GM23338 (cell line): ENCODE measurements at regions not wholly inside any gene's neighbourhood (a gene's known extent, or its start where the extent isn't known, plus 50 kb on each side); places are given as distances from the start of the nearest gene placed in this dataset.

Experiments
- CREB1 ChIP-seq: fragments of 250-450 bp; sonication (Bioruptor Pico); IDR thresholded peaks from 2 replicates; pipeline ENCODE4 v1.5.0; 2020; ENCODE audit warnings: low read depth, mild to moderate bottlenecking, moderate library complexity
- EZH2 ChIP-seq: fragments of 200-600 bp; sonication (generic); IDR thresholded peaks from one replicate; pipeline ENCODE4 v1.8.0; 2017; ENCODE audit warnings: antibody characterized with exemption, mild to moderate bottlenecking, low read depth; ENCODE audit not compliant: unreplicated experiment
- EZH2phosphoT487 ChIP-seq: fragments of 200-600 bp; sonication (generic); IDR thresholded peaks from one replicate; pipeline ENCODE4 v1.8.1; 2018; ENCODE audit warnings: antibody characterized with exemption; ENCODE audit not compliant: unreplicated experiment
- JUNB ChIP-seq: IDR thresholded peaks from one replicate; pipeline ENCODE4 v1.6.1; 2016; ENCODE audit warnings: antibody characterized with exemption; ENCODE audit not compliant: unreplicated experiment
- NANOG ChIP-seq: IDR thresholded peaks from 2 replicates; pipeline ENCODE4 v1.6.1; 2016; ENCODE audit warnings: antibody characterized with exemption, borderline replicate concordance
- POLR2AphosphoS5 ChIP-seq: IDR thresholded peaks from 2 replicates; pipeline ENCODE4 v1.6.1; 2016; ENCODE audit warnings: antibody characterized with exemption, low read depth
- STAT1 ChIP-seq: IDR thresholded peaks from one replicate; pipeline ENCODE4 v1.6.1; 2016; ENCODE audit warnings: antibody characterized with exemption; ENCODE audit not compliant: unreplicated experiment
- ZNF114 ChIP-seq: fragments of 250-450 bp; sonication (Bioruptor Pico); IDR thresholded peaks from 2 replicates; pipeline ENCODE4 v1.5.0; 2020; ENCODE audit warnings: mild to moderate bottlenecking, moderate library complexity
- ZNF331 ChIP-seq: fragments of 250-450 bp; sonication (Bioruptor Pico); IDR thresholded peaks from 2 replicates; pipeline ENCODE4 v1.5.0; 2020; ENCODE audit warnings: low read depth, mild to moderate bottlenecking, moderate library complexity
- TF ChIP-seq, protein P1 (sequence below), 2 experiments: fragments of 200-600 bp in 1 of 2; sonication (generic) in 1 of 2; conservative IDR thresholded peaks; 2 replicates each; pipeline versions ENCODE4 v1.5.1 to v1.6.1; 2016 to 2017; ENCODE audit warnings: antibody characterized with exemption in 2 of 2, low read depth in 2 of 2, mild to moderate bottlenecking in 2 of 2, moderate library complexity in 1 of 2
- TF ChIP-seq, protein P2 (sequence below): IDR thresholded peaks from one replicate; pipeline ENCODE4 v1.6.1; 2018; ENCODE audit warnings: antibody characterized with exemption; ENCODE audit not compliant: unreplicated experiment
- TF ChIP-seq, protein P3 (sequence below): IDR thresholded peaks from 2 replicates; pipeline ENCODE4 v1.6.1; 2016; ENCODE audit warnings: antibody characterized with exemption
- TF ChIP-seq, protein P4 (sequence below): fragments of 250-450 bp; sonication (Bioruptor Pico); IDR thresholded peaks from 2 replicates; pipeline ENCODE4 v1.5.0; 2020; ENCODE audit warnings: mild to moderate bottlenecking, moderate library complexity

DNA sequence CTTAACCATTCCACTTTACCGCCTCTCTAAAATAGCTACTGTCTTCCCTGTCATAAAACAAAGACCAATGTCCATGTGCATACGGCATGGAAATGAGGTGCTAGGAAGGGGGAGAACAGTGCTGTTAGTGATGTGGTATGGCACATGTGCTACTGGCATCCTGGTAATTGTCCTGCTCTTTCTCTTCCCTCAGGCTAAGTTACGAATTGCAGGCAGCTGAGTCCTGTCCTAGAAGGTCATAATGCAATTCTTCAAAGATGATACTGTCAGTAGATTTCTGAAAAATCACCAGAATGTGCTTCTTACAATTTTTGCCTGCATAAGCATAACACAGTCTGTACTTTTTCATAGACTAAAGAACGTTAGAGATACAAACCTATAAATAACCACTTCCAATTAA lies 216.8 kb downstream of the RSL24D1 start:
- no peak for TF ChIP-seq ZNF331
- TF ChIP-seq JUNB = no peak
- no peak for TF ChIP-seq EZH2phosphoT487
- no peak for TF ChIP-seq EZH2
- TF ChIP-seq, protein P1, sequence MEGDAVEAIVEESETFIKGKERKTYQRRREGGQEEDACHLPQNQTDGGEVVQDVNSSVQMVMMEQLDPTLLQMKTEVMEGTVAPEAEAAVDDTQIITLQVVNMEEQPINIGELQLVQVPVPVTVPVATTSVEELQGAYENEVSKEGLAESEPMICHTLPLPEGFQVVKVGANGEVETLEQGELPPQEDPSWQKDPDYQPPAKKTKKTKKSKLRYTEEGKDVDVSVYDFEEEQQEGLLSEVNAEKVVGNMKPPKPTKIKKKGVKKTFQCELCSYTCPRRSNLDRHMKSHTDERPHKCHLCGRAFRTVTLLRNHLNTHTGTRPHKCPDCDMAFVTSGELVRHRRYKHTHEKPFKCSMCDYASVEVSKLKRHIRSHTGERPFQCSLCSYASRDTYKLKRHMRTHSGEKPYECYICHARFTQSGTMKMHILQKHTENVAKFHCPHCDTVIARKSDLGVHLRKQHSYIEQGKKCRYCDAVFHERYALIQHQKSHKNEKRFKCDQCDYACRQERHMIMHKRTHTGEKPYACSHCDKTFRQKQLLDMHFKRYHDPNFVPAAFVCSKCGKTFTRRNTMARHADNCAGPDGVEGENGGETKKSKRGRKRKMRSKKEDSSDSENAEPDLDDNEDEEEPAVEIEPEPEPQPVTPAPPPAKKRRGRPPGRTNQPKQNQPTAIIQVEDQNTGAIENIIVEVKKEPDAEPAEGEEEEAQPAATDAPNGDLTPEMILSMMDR (conservative IDR thresholded peaks at IDR 0.05; ENCODE audit: low read depth in 2 of 2) = no peak
- TF ChIP-seq, protein P2, sequence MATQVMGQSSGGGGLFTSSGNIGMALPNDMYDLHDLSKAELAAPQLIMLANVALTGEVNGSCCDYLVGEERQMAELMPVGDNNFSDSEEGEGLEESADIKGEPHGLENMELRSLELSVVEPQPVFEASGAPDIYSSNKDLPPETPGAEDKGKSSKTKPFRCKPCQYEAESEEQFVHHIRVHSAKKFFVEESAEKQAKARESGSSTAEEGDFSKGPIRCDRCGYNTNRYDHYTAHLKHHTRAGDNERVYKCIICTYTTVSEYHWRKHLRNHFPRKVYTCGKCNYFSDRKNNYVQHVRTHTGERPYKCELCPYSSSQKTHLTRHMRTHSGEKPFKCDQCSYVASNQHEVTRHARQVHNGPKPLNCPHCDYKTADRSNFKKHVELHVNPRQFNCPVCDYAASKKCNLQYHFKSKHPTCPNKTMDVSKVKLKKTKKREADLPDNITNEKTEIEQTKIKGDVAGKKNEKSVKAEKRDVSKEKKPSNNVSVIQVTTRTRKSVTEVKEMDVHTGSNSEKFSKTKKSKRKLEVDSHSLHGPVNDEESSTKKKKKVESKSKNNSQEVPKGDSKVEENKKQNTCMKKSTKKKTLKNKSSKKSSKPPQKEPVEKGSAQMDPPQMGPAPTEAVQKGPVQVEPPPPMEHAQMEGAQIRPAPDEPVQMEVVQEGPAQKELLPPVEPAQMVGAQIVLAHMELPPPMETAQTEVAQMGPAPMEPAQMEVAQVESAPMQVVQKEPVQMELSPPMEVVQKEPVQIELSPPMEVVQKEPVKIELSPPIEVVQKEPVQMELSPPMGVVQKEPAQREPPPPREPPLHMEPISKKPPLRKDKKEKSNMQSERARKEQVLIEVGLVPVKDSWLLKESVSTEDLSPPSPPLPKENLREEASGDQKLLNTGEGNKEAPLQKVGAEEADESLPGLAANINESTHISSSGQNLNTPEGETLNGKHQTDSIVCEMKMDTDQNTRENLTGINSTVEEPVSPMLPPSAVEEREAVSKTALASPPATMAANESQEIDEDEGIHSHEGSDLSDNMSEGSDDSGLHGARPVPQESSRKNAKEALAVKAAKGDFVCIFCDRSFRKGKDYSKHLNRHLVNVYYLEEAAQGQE = no peak
- no peak for TF ChIP-seq POLR2AphosphoS5
- TF ChIP-seq, protein P3, sequence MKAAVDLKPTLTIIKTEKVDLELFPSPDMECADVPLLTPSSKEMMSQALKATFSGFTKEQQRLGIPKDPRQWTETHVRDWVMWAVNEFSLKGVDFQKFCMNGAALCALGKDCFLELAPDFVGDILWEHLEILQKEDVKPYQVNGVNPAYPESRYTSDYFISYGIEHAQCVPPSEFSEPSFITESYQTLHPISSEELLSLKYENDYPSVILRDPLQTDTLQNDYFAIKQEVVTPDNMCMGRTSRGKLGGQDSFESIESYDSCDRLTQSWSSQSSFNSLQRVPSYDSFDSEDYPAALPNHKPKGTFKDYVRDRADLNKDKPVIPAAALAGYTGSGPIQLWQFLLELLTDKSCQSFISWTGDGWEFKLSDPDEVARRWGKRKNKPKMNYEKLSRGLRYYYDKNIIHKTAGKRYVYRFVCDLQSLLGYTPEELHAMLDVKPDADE = no peak
- TF ChIP-seq CREB1 (CRISPR knock-in tag) = no peak
- no peak for TF ChIP-seq NANOG
- TF ChIP-seq, protein P4, sequence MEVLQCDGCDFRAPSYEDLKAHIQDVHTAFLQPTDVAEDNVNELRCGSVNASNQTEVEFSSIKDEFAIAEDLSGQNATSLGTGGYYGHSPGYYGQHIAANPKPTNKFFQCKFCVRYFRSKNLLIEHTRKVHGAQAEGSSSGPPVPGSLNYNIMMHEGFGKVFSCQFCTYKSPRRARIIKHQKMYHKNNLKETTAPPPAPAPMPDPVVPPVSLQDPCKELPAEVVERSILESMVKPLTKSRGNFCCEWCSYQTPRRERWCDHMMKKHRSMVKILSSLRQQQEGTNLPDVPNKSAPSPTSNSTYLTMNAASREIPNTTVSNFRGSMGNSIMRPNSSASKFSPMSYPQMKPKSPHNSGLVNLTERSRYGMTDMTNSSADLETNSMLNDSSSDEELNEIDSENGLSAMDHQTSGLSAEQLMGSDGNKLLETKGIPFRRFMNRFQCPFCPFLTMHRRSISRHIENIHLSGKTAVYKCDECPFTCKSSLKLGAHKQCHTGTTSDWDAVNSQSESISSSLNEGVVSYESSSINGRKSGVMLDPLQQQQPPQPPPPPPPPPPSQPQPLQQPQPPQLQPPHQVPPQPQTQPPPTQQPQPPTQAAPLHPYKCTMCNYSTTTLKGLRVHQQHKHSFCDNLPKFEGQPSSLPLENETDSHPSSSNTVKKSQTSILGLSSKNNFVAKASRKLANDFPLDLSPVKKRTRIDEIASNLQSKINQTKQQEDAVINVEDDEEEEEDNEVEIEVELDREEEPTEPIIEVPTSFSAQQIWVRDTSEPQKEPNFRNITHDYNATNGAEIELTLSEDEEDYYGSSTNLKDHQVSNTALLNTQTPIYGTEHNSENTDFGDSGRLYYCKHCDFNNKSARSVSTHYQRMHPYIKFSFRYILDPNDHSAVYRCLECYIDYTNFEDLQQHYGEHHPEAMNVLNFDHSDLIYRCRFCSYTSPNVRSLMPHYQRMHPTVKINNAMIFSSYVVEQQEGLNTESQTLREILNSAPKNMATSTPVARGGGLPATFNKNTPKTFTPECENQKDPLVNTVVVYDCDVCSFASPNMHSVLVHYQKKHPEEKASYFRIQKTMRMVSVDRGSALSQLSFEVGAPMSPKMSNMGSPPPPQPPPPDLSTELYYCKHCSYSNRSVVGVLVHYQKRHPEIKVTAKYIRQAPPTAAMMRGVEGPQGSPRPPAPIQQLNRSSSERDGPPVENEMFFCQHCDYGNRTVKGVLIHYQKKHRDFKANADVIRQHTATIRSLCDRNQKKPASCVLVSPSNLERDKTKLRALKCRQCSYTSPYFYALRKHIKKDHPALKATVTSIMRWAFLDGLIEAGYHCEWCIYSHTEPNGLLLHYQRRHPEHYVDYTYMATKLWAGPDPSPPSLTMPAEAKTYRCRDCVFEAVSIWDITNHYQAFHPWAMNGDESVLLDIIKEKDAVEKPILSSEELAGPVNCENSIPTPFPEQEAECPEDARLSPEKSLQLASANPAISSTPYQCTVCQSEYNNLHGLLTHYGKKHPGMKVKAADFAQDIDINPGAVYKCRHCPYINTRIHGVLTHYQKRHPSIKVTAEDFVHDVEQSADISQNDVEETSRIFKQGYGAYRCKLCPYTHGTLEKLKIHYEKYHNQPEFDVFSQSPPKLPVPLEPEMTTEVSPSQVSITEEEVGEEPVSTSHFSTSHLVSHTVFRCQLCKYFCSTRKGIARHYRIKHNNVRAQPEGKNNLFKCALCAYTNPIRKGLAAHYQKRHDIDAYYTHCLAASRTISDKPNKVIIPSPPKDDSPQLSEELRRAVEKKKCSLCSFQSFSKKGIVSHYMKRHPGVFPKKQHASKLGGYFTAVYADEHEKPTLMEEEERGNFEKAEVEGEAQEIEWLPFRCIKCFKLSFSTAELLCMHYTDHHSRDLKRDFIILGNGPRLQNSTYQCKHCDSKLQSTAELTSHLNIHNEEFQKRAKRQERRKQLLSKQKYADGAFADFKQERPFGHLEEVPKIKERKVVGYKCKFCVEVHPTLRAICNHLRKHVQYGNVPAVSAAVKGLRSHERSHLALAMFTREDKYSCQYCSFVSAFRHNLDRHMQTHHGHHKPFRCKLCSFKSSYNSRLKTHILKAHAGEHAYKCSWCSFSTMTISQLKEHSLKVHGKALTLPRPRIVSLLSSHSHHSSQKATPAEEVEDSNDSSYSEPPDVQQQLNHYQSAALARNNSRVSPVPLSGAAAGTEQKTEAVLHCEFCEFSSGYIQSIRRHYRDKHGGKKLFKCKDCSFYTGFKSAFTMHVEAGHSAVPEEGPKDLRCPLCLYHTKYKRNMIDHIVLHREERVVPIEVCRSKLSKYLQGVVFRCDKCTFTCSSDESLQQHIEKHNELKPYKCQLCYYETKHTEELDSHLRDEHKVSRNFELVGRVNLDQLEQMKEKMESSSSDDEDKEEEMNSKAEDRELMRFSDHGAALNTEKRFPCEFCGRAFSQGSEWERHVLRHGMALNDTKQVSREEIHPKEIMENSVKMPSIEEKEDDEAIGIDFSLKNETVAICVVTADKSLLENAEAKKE = no peak
- TF ChIP-seq ZNF114 (CRISPR knock-in tag) = no peak
- no peak for TF ChIP-seq STAT1
